K562 (cell line): ENCODE measurements at regions not wholly inside any gene's neighbourhood (a gene's known extent, or its start where the extent isn't known, plus 50 kb on each side); places are given as distances from the start of the nearest gene placed in this dataset.

Source experiments
- ATAC-seq: fragments of 200-7000 bp; cut with Tn5 transposase; 3 replicates; pipeline ENCODE4 v1.9.1; 2020; ENCODE audit warnings: moderate library complexity
- BruUV-seq: library from RNA; stranded (reverse); fragments of 400-500 nt; replicated peaks from 2 replicates; lab custom pipeline; 2021; lab: Mats Ljungman, UMichigan
- CTCF ChIA-PET: fragments of 300-600 bp; formaldehyde crosslinking; extraction: SDS; loops from one replicate; lab custom pipeline; 2021; ENCODE audit warnings: low intra/inter-chr PET ratio; lab: Yijun Ruan, JAX
- POLR2A ChIA-PET: fragments of 300-600, 350-650 bp; sonication (Branson Sonifier 250); formaldehyde crosslinking; extraction: SDS; loops from one replicate; lab custom pipeline; 2021; ENCODE audit warnings: antibody characterized with exemption, inconsistent platforms; lab: Yijun Ruan, JAX
- DNase-seq, 4 experiments: peaks; one replicate each; pipeline versions ENCODE4 v3.0.0 to v3.0.0-alpha.2; 2011 to 2018; ENCODE audit warnings: low spot score in 3 of 4, mixed read lengths in 3 of 4; ENCODE audit errors: extremely low read depth in 1 of 4
- FAIRE-seq: peaks from 2 replicates; lab custom pipeline; 2011; peaks lifted over from hg19 to GRCh38; lab: Jason Lieb, UNC
- H2AFZ ChIP-seq: 2 replicates; pipeline ENCODE4 v1.6.0; 2011; ENCODE audit warnings: low read depth, low read length, control low read depth, inconsistent platforms
- H3K27ac ChIP-seq: fragments of 200-600 bp; 3 replicates; pipeline ENCODE4 v1.8.0; 2011; ENCODE audit warnings: low read depth, mild to moderate bottlenecking, control low read depth, inconsistent platforms, low read length, moderate library complexity, mixed read lengths; ENCODE audit errors: extremely low read depth
- H3K27me3 ChIP-seq, 2 experiments: fragments of 300-600 bp in 1 of 2; 2 replicates in 1 of 2; 3 replicates in 1 of 2; pipeline versions ENCODE4 v1.6.0 to v1.8.0; 2011; ENCODE audit warnings: inconsistent platforms in 2 of 2, low read length in 2 of 2, mild to moderate bottlenecking in 1 of 2, mixed read lengths in 1 of 2, moderate library complexity in 1 of 2; ENCODE audit not compliant: control insufficient read depth in 2 of 2, insufficient read depth in 2 of 2
- H3K36me3 ChIP-seq: fragments of 300-600 bp; 3 replicates; pipeline ENCODE4 v1.8.0; 2011; ENCODE audit warnings: mild to moderate bottlenecking, low read length, inconsistent platforms; ENCODE audit not compliant: control insufficient read depth, insufficient read depth
- H3K4me1 ChIP-seq, 2 experiments: fragments of 200-600 bp in 1 of 2; replicated peaks in 1 of 2; 2 replicates in 1 of 2; 3 replicates in 1 of 2; pipeline versions ENCODE4 v1.5.1 to v1.8.0; 2011; ENCODE audit warnings: inconsistent platforms in 2 of 2, low read length in 2 of 2, mild to moderate bottlenecking in 1 of 2, mixed read lengths in 1 of 2, moderate library complexity in 1 of 2; ENCODE audit not compliant: control insufficient read depth in 2 of 2, insufficient read depth in 2 of 2
- H3K4me2 ChIP-seq: 2 replicates; pipeline ENCODE4 v1.6.1; 2011; ENCODE audit warnings: low read length, control low read depth, inconsistent platforms, mixed read lengths; ENCODE audit not compliant: insufficient read depth
- H3K4me3 ChIP-seq: fragments of 200-600 bp; sonication (generic), shearing (Covaris generic); 2 replicates; pipeline ENCODE4 v1.5.1; 2016; ENCODE audit warnings: control low read depth, inconsistent platforms
- H3K79me2 ChIP-seq: fragments of 200-600 bp; 3 replicates; pipeline ENCODE4 v1.8.0; 2011; ENCODE audit warnings: low read length, inconsistent platforms; ENCODE audit not compliant: control insufficient read depth, insufficient read depth
- H3K9ac ChIP-seq, 2 experiments: 2 replicates each; pipeline versions ENCODE4 v1.6.0 to v1.6.1; 2011; ENCODE audit warnings: low read depth in 2 of 2, low read length in 2 of 2, control low read depth in 1 of 2, inconsistent platforms in 1 of 2, mild to moderate bottlenecking in 1 of 2, mixed read lengths in 1 of 2; ENCODE audit not compliant: insufficient read depth in 1 of 2
- H3K9me1 ChIP-seq: one replicate; pipeline ENCODE4 v1.6.0; 2011; ENCODE audit warnings: inconsistent platforms, mild to moderate bottlenecking, low read length, moderate library complexity; ENCODE audit not compliant: control insufficient read depth, insufficient read depth
- H3K9me3 ChIP-seq: replicated peaks from 2 replicates; pipeline ENCODE4 v1.5.1; 2011; ENCODE audit warnings: low read depth, low read length, inconsistent platforms; ENCODE audit not compliant: control insufficient read depth, insufficient read depth
- H4K20me1 ChIP-seq: replicated peaks from 2 replicates; pipeline ENCODE4 v1.6.1; 2011; ENCODE audit warnings: low read length, inconsistent platforms, mixed read lengths; ENCODE audit not compliant: control insufficient read depth, insufficient read depth
- MEIS2 ChIP-seq: fragments of 450-650 bp; IDR thresholded peaks from 2 replicates; pipeline ENCODE4 v1.6.1; 2014; ENCODE audit warnings: mild to moderate bottlenecking; ENCODE audit not compliant: partially characterized antibody
- POLR3A ChIP-seq: IDR thresholded peaks from 2 replicates; pipeline ENCODE4 v1.6.1; 2011; ENCODE audit warnings: borderline replicate concordance, mild to moderate bottlenecking, moderate library complexity; ENCODE audit not compliant: insufficient read length, insufficient read depth; ENCODE audit errors: extremely low read depth
- RFX5 ChIP-seq: IDR thresholded peaks from 2 replicates; pipeline ENCODE4 v1.6.1; 2011; ENCODE audit warnings: low read depth, mild to moderate bottlenecking, improper control_type of control experiment, low read length
- SRSF7 ChIP-seq: fragments of 200-400 bp; formaldehyde crosslinking; optimal IDR thresholded peaks from 2 replicates; pipeline ENCODE3; 2017; ENCODE audit warnings: mild to moderate bottlenecking, low read depth, low read length
- in situ Hi-C: fragments of 300-500 bp; cut with MboI; formaldehyde crosslinking; loops from 4 replicates; pipeline ENCODE4 v1.15.0; 2018; ENCODE audit warnings: inconsistent platforms, mixed read lengths
- intact Hi-C: fragments of 100-400 bp; cut with micrococcal nuclease; formaldehyde crosslinking; loops from 2 replicates; pipeline ENCODE4 v1.14.2; 2022
- TF ChIP-seq, protein P1 (sequence below): fragments of 250-450 bp; sonication (Bioruptor Pico); IDR thresholded peaks from 2 replicates; pipeline ENCODE4 v1.5.0; 2022; ENCODE audit warnings: mild to moderate bottlenecking
- TF ChIP-seq, protein P2 (sequence below): IDR thresholded peaks from 3 replicates; pipeline ENCODE4 v1.6.1; 2011; ENCODE audit warnings: borderline replicate concordance, mild to moderate bottlenecking; ENCODE audit not compliant: insufficient read length, insufficient read depth
- TF ChIP-seq, protein P3 (sequence below), 3 experiments: fragments of 200-800 bp in 1 of 3; fragments of 250-450 bp in 1 of 3; fragments of 450-650 bp in 1 of 3; sonication (Bioruptor Pico) in 1 of 3; sonication (Bioruptor generic) in 1 of 3; formaldehyde crosslinking in 1 of 3; IDR thresholded peaks; 2 replicates each; pipeline versions ENCODE4 v1.6.1 to v1.8.0; 2016 to 2022; ENCODE audit warnings: mild to moderate bottlenecking in 2 of 3, missing genetic modification characterization in 2 of 3, missing compliant biosample characterization in 1 of 3, moderate library complexity in 1 of 3

DNA sequence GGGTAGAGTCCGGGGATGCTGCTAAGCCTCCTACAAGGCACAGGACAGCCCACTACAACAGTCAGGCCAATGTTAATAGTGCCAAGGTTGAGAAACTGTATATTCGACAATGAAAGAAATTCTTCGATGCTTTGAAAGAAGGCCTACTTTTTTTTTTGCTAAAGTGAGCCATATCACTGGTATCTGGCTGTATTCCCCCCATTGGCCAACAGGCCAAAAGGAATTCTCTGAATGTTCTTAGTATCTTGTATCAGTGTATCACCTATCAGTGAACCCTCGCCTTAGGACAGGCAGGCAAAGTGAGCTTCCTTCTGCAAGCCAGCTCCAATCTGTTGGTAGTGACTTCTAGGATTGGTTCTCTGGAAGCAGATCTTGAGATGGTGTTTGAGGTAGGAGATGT is 74.2 kb downstream of the SNTN start (continued):
- TF ChIP-seq, protein P1, sequence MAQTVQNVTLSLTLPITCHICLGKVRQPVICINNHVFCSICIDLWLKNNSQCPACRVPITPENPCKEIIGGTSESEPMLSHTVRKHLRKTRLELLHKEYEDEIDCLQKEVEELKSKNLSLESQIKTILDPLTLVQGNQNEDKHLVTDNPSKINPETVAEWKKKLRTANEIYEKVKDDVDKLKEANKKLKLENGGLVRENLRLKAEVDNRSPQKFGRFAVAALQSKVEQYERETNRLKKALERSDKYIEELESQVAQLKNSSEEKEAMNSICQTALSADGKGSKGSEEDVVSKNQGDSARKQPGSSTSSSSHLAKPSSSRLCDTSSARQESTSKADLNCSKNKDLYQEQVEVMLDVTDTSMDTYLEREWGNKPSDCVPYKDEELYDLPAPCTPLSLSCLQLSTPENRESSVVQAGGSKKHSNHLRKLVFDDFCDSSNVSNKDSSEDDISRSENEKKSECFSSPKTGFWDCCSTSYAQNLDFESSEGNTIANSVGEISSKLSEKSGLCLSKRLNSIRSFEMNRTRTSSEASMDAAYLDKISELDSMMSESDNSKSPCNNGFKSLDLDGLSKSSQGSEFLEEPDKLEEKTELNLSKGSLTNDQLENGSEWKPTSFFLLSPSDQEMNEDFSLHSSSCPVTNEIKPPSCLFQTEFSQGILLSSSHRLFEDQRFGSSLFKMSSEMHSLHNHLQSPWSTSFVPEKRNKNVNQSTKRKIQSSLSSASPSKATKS (CRISPR knock-in tag) = no peak
- TF ChIP-seq SRSF7 (no peak), MEIS2 (no peak)
- TF ChIP-seq, protein P2, sequence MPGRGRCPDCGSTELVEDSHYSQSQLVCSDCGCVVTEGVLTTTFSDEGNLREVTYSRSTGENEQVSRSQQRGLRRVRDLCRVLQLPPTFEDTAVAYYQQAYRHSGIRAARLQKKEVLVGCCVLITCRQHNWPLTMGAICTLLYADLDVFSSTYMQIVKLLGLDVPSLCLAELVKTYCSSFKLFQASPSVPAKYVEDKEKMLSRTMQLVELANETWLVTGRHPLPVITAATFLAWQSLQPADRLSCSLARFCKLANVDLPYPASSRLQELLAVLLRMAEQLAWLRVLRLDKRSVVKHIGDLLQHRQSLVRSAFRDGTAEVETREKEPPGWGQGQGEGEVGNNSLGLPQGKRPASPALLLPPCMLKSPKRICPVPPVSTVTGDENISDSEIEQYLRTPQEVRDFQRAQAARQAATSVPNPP = no peak

DNA sequence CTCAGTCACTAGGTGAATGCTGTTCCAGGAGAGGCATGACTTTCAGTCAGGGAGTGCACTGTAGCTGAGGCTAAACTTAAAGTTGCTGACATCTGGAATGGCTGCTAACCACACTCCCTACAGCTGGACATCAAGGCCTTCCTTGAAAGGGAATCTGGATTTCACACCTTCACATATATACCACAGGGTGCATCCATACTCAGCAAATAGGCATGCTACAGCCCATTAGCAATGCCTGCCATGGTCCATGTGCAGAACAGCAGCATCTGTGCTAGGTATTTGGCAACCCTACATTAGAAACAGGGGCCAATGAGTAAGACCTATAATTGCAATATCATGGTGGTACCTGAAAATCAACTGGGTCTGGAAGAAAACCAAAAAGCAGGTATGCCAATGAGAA is 74.8 kb downstream of the SNTN start:
- CTCF ChIA-PET = no interaction called here

More for the DNA sequence above, 74.8 kb downstream of the SNTN start:
- no TSS peak for BruUV-seq
- DNase-seq (no peak), FAIRE-seq (no peak), ATAC-seq (no peak)
- H3K4me3 ChIP-seq = no peak overlapping the region
- in situ Hi-C loops (no loop called here), intact Hi-C loops (no loop called here)
- no peak overlapping the region for H3K9ac ChIP-seq
- POLR2A ChIA-PET = interaction anchor here (0.6 kb wide), 1 partner anchor 242 kb away, joined by 3 read pairs; no protein-coding TSS in a partner anchor
- H3K27me3 ChIP-seq = no peaks in the 10 kb centered on the region
- no peaks in the 10 kb centered on the region for H3K4me1 ChIP-seq
- no peak overlapping the region for H3K4me2 ChIP-seq
- H3K9me3 ChIP-seq = no peaks in the 10 kb centered on the region
- no peak overlapping the region for H2AFZ ChIP-seq
- no peaks in the 10 kb centered on the region for H3K79me2 ChIP-seq
- no peaks in the 10 kb centered on the region for H3K36me3 ChIP-seq
- no peak for TF ChIP-seq POLR3A
- TF ChIP-seq, protein P3, sequence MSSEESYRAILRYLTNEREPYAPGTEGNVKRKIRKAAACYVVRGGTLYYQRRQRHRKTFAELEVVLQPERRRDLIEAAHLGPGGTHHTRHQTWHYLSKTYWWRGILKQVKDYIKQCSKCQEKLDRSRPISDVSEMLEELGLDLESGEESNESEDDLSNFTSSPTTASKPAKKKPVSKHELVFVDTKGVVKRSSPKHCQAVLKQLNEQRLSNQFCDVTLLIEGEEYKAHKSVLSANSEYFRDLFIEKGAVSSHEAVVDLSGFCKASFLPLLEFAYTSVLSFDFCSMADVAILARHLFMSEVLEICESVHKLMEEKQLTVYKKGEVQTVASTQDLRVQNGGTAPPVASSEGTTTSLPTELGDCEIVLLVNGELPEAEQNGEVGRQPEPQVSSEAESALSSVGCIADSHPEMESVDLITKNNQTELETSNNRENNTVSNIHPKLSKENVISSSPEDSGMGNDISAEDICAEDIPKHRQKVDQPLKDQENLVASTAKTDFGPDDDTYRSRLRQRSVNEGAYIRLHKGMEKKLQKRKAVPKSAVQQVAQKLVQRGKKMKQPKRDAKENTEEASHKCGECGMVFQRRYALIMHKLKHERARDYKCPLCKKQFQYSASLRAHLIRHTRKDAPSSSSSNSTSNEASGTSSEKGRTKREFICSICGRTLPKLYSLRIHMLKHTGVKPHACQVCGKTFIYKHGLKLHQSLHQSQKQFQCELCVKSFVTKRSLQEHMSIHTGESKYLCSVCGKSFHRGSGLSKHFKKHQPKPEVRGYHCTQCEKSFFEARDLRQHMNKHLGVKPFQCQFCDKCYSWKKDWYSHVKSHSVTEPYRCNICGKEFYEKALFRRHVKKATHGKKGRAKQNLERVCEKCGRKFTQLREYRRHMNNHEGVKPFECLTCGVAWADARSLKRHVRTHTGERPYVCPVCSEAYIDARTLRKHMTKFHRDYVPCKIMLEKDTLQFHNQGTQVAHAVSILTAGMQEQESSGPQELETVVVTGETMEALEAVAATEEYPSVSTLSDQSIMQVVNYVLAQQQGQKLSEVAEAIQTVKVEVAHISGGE (CRISPR knock-in tag; IDR thresholded peaks at IDR 0.05) = peak in 1 of 3 experiments; percentile 82; a peak in 1 of 6 replicates
- TF ChIP-seq RFX5 = no peak
- H3K9me1 ChIP-seq = no peaks in the 10 kb centered on the region
- no peak overlapping the region for H3K27ac ChIP-seq
- H4K20me1 ChIP-seq = no peaks in the 10 kb centered on the region
